ENCODE measurements at regions not wholly inside any gene's neighbourhood (a gene's known extent, or its start where the extent isn't known, plus 50 kb on each side); places are given as distances from the start of the nearest gene placed in this dataset.

- TF ChIP-seq YY1 (IDR thresholded peaks at IDR 0.05; ENCODE audit: extremely low read depth, insufficient replicate concordance, low read depth, low read length) (no peak), RAD21 (IDR thresholded peaks at IDR 0.05; ENCODE audit: low read depth) (peak; percentile 58), EZH2 (IDR thresholded peaks at IDR 0.05) (no peak), POLR2A (IDR thresholded peaks at IDR 0.05; ENCODE audit: borderline replicate concordance, extremely low read depth, insufficient read depth, insufficient read length) (no peak)
- TF ChIP-seq, protein P1, sequence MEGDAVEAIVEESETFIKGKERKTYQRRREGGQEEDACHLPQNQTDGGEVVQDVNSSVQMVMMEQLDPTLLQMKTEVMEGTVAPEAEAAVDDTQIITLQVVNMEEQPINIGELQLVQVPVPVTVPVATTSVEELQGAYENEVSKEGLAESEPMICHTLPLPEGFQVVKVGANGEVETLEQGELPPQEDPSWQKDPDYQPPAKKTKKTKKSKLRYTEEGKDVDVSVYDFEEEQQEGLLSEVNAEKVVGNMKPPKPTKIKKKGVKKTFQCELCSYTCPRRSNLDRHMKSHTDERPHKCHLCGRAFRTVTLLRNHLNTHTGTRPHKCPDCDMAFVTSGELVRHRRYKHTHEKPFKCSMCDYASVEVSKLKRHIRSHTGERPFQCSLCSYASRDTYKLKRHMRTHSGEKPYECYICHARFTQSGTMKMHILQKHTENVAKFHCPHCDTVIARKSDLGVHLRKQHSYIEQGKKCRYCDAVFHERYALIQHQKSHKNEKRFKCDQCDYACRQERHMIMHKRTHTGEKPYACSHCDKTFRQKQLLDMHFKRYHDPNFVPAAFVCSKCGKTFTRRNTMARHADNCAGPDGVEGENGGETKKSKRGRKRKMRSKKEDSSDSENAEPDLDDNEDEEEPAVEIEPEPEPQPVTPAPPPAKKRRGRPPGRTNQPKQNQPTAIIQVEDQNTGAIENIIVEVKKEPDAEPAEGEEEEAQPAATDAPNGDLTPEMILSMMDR (IDR thresholded peaks at IDR 0.05 in 2 of 3, conservative IDR thresholded peaks at IDR 0.05 in 1 of 3; ENCODE audit: borderline replicate concordance in 1 of 3, insufficient read depth in 1 of 3, low read depth in 2 of 3, low read length in 2 of 3): peak; percentile 41 to 96 (median 93); a peak in 5 of 6 replicates
- TF ChIP-seq, protein P2, sequence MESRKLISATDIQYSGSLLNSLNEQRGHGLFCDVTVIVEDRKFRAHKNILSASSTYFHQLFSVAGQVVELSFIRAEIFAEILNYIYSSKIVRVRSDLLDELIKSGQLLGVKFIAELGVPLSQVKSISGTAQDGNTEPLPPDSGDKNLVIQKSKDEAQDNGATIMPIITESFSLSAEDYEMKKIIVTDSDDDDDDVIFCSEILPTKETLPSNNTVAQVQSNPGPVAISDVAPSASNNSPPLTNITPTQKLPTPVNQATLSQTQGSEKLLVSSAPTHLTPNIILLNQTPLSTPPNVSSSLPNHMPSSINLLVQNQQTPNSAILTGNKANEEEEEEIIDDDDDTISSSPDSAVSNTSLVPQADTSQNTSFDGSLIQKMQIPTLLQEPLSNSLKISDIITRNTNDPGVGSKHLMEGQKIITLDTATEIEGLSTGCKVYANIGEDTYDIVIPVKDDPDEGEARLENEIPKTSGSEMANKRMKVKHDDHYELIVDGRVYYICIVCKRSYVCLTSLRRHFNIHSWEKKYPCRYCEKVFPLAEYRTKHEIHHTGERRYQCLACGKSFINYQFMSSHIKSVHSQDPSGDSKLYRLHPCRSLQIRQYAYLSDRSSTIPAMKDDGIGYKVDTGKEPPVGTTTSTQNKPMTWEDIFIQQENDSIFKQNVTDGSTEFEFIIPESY (IDR thresholded peaks at IDR 0.05; ENCODE audit: extremely low read depth, insufficient replicate concordance, low read length): no peak
Measured at GRCh38 chr20:52379723-52380336, 188.3 kb upstream of the ZFP64 start.

All from HCT116 (cell line).